ENCODE measurements at regions not wholly inside any gene's neighbourhood (a gene's known extent, or its start where the extent isn't known, plus 50 kb on each side); places are given as distances from the start of the nearest gene placed in this dataset.
"Not testable (repeated sequence)": the region's sequence is repeated elsewhere in the genome, so short reads cannot be mapped to it uniquely, and the experiment has no call there.

GRCh38 chr5:175340180-175340579 is 103.8 kb downstream of the DRD1 start:
- intact Hi-C loops (cut with DNase I): no loop called here
- Histone ChIP-seq H3K27me3 (no peaks in the 10 kb centered on the region), H3K4me1 (no peaks in the 10 kb centered on the region), H3K4me3 (no peak overlapping the region), H3K9me3 (no peaks in the 10 kb centered on the region), H3K36me3 (no peaks in the 10 kb centered on the region), H3K27ac (no peak overlapping the region)
- ATAC-seq: no peak
- no peak for DNase-seq
- no peak for TF ChIP-seq CTCF (IDR thresholded peaks at IDR 0.05)

DNA sequence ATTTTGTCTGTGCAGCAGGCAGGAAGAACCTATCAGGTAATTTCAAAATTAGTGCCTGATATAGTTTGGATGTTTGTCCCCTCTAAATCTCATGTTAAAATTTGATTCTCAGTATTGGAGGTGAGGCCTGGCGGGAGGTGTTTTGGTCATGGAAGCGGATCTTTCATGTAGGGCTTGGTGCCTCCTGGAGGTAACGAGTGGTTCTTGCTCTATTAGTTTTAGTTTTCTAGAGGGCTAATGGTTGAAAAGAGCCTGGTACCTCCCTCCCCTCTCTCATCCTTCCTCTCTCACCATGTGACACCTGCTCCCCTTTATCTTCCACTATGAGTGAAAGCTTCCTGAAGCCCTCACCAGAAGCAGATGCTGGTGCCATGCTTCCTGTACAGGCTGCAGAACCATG is 106.3 kb downstream of the DRD1 start:
- intact Hi-C loops (cut with DNase I): no loop called here
- ATAC-seq (no peak), DNase-seq (no peak)
- Histone ChIP-seq H3K9me3 (no peaks in the 10 kb centered on the region), H3K27me3 (no peaks in the 10 kb centered on the region), H3K36me3 (no peaks in the 10 kb centered on the region), H3K4me1 (no peaks in the 10 kb centered on the region), H3K4me3 (no peak overlapping the region), H3K27ac (no peak overlapping the region)
- TF ChIP-seq CTCF (IDR thresholded peaks at IDR 0.05): no peak

- H3K4me3 ChIP-seq: no peak overlapping the region
- no peak for DNase-seq
- no peaks in the 10 kb centered on the region for H3K36me3 ChIP-seq
- H3K9me3 ChIP-seq: no peaks in the 10 kb centered on the region
- TF ChIP-seq CTCF (IDR thresholded peaks at IDR 0.05): no peak
- H3K4me1 ChIP-seq: no peaks in the 10 kb centered on the region
- no peak overlapping the region for H3K27ac ChIP-seq
- intact Hi-C loops (cut with DNase I): no loop called here
- H3K27me3 ChIP-seq: no peaks in the 10 kb centered on the region
- no peak for ATAC-seq
These were observed 107.2 kb downstream of the DRD1 start for GRCh38 chr5:175336781-175337180.

DNA sequence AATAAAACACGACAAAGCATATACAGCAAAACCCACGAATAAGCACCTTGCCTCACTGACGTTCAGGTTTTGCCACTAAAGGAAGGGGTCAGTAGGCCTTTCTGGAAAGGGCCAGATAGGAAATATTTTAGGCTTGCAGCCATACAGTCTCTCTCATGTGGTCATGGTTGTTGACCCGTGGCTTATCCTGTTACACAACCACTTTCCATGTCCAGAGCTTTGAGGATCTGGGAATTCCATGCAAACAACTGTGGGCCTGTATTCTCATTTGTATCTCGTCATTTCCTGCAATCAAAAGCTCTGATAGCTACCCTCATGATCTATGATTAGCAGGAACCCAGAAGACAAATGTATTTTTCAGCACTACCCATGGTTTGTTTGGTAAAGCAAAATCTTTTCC is 108.3 kb downstream of the DRD1 start:
- Histone ChIP-seq H3K36me3 (no peaks in the 10 kb centered on the region), H3K27me3 (no peaks in the 10 kb centered on the region), H3K4me3 (no peak overlapping the region), H3K9me3 (no peaks in the 10 kb centered on the region), H3K4me1 (no peaks in the 10 kb centered on the region), H3K27ac (no peak overlapping the region)
- intact Hi-C loops (cut with DNase I): no loop called here
- ATAC-seq: no peak
- no peak for TF ChIP-seq CTCF (IDR thresholded peaks at IDR 0.05)
- DNase-seq: no peak

GRCh38 chr5:175331173-175332036 is 112.6 kb downstream of the DRD1 start:
- intact Hi-C loops (cut with DNase I); ATAC-seq: not testable (repeated sequence)

DNA sequence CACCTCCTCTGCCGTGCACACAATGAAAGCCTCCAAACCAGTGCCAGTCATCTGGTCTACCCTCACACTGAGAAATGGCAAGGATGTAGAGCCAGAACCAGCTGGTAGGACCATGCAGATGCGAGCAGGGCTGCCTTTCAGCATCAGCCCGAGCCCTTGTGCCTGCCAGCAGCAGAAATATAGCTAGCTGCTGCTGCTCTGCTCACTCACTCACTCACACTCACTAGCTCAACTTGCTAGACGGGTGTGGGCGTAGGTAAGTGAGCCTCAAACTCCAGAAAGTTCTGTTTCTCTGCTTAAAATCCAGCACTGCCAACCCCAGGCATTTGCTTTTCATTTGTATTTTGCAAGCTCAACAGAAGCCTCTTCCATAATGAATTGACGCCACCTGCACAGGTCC is 114.0 kb downstream of the DRD1 start:
- ATAC-seq (no peak), DNase-seq (no peak)
- Histone ChIP-seq H3K27ac (no peak overlapping the region), H3K36me3 (no peaks in the 10 kb centered on the region), H3K4me1 (no peaks in the 10 kb centered on the region), H3K27me3 (no peaks in the 10 kb centered on the region), H3K4me3 (no peak overlapping the region), H3K9me3 (no peaks in the 10 kb centered on the region)
- TF ChIP-seq CTCF (IDR thresholded peaks at IDR 0.05): no peak
- intact Hi-C loops (cut with DNase I): no loop called here

More at GRCh38 chr5:175331173-175332036, 112.6 kb downstream of the DRD1 start:
- not testable (repeated sequence) for H3K4me1 ChIP-seq, H3K36me3 ChIP-seq, H3K4me3 ChIP-seq, H3K9me3 ChIP-seq, H3K27me3 ChIP-seq, H3K27ac ChIP-seq, DNase-seq
